ENCODE measurements at regions not wholly inside any gene's neighbourhood (a gene's known extent, or its start where the extent isn't known, plus 50 kb on each side); places are given as distances from the start of the nearest gene placed in this dataset.

- Mint-ChIP-seq H3K9me3 (ENCODE audit: unreplicated experiment) (no peaks in the 10 kb centered on the region), H3K27me3 (ENCODE audit: unreplicated experiment) (no peaks in the 10 kb centered on the region), H3K4me3 (ENCODE audit: unreplicated experiment) (no peak overlapping the region), H3K36me3 (ENCODE audit: low read depth, unreplicated experiment) (no peaks in the 10 kb centered on the region), H3K27ac (ENCODE audit: unreplicated experiment) (no peak overlapping the region), H3K4me1 (ENCODE audit: unreplicated experiment) (peaks cover 6% of the 10 kb centered on the region)
- no peak for TF ChIP-seq CTCF (IDR thresholded peaks at IDR 0.05; ENCODE audit: unreplicated experiment)
- no peak for DNase-seq (ENCODE audit: low spot score)
Observed at GRCh38 chr6:22952097-22952496, 382.7 kb downstream of the HDGFL1 start.

GRCh38 chr6:22954749-22955385, 385.5 kb downstream of the HDGFL1 start:
- DNase-seq (ENCODE audit: low spot score): no peak
- H3K27me3 Mint-ChIP-seq (ENCODE audit: unreplicated experiment): no peaks in the 10 kb centered on the region
- H3K27ac Mint-ChIP-seq (ENCODE audit: unreplicated experiment): peak overlapping the region; percentile 10
- no peak overlapping the region for H3K4me3 Mint-ChIP-seq (ENCODE audit: unreplicated experiment)
- H3K36me3 Mint-ChIP-seq (ENCODE audit: low read depth, unreplicated experiment): no peaks in the 10 kb centered on the region
- no peaks in the 10 kb centered on the region for H3K9me3 Mint-ChIP-seq (ENCODE audit: unreplicated experiment)
- H3K4me1 Mint-ChIP-seq (ENCODE audit: unreplicated experiment): peaks cover 6% of the 10 kb centered on the region
- TF ChIP-seq CTCF (IDR thresholded peaks at IDR 0.05; ENCODE audit: unreplicated experiment): no peak

- no peaks in the 10 kb centered on the region for H3K9me3 Mint-ChIP-seq (ENCODE audit: unreplicated experiment)
- H3K36me3 Mint-ChIP-seq (ENCODE audit: low read depth, unreplicated experiment): no peaks in the 10 kb centered on the region
- no peak for DNase-seq (ENCODE audit: low spot score)
- no peak overlapping the region for H3K27ac Mint-ChIP-seq (ENCODE audit: unreplicated experiment)
- no peak overlapping the region for H3K4me3 Mint-ChIP-seq (ENCODE audit: unreplicated experiment)
- peaks cover 6% of the 10 kb centered on the region for H3K4me1 Mint-ChIP-seq (ENCODE audit: unreplicated experiment)
- TF ChIP-seq CTCF (IDR thresholded peaks at IDR 0.05; ENCODE audit: unreplicated experiment): no peak
- H3K27me3 Mint-ChIP-seq (ENCODE audit: unreplicated experiment): no peaks in the 10 kb centered on the region
Observed at GRCh38 chr6:22956029-22956681, 386.8 kb downstream of the HDGFL1 start.

GRCh38 chr6:22958677-22959076, 389.3 kb downstream of the HDGFL1 start:
- Mint-ChIP-seq H3K9me3 (ENCODE audit: unreplicated experiment) (no peaks in the 10 kb centered on the region), H3K27me3 (ENCODE audit: unreplicated experiment) (no peaks in the 10 kb centered on the region), H3K4me3 (ENCODE audit: unreplicated experiment) (no peak overlapping the region), H3K36me3 (ENCODE audit: low read depth, unreplicated experiment) (no peaks in the 10 kb centered on the region), H3K4me1 (ENCODE audit: unreplicated experiment) (peaks cover 6% of the 10 kb centered on the region), H3K27ac (ENCODE audit: unreplicated experiment) (no peak overlapping the region)
- DNase-seq (ENCODE audit: low spot score): no peak
- TF ChIP-seq CTCF (IDR thresholded peaks at IDR 0.05; ENCODE audit: unreplicated experiment): no peak

GRCh38 chr6:22959571-22959970, 390.2 kb downstream of the HDGFL1 start:
- H3K27me3 Mint-ChIP-seq (ENCODE audit: unreplicated experiment): no peaks in the 10 kb centered on the region
- H3K4me3 Mint-ChIP-seq (ENCODE audit: unreplicated experiment): no peak overlapping the region
- no peaks in the 10 kb centered on the region for H3K36me3 Mint-ChIP-seq (ENCODE audit: low read depth, unreplicated experiment)
- H3K4me1 Mint-ChIP-seq (ENCODE audit: unreplicated experiment): peaks cover 9% of the 10 kb centered on the region
- H3K9me3 Mint-ChIP-seq (ENCODE audit: unreplicated experiment): no peaks in the 10 kb centered on the region
- DNase-seq (ENCODE audit: low spot score): no peak
- no peak for TF ChIP-seq CTCF (IDR thresholded peaks at IDR 0.05; ENCODE audit: unreplicated experiment)
- H3K27ac Mint-ChIP-seq (ENCODE audit: unreplicated experiment): no peak overlapping the region
